ELR (cell line): ENCODE measurements at regions not wholly inside any gene's neighbourhood (a gene's known extent, or its start where the extent isn't known, plus 50 kb on each side); places are given as distances from the start of the nearest gene placed in this dataset.
"Not testable (repeated sequence)": the region's sequence is repeated elsewhere in the genome, so short reads cannot be mapped to it uniquely, and the experiment has no call there.

Experiments used
- DNase-seq: peaks from one replicate; pipeline ENCODE4 v3.0.0-alpha.2; 2015; ENCODE audit warnings: low read depth

DNA sequence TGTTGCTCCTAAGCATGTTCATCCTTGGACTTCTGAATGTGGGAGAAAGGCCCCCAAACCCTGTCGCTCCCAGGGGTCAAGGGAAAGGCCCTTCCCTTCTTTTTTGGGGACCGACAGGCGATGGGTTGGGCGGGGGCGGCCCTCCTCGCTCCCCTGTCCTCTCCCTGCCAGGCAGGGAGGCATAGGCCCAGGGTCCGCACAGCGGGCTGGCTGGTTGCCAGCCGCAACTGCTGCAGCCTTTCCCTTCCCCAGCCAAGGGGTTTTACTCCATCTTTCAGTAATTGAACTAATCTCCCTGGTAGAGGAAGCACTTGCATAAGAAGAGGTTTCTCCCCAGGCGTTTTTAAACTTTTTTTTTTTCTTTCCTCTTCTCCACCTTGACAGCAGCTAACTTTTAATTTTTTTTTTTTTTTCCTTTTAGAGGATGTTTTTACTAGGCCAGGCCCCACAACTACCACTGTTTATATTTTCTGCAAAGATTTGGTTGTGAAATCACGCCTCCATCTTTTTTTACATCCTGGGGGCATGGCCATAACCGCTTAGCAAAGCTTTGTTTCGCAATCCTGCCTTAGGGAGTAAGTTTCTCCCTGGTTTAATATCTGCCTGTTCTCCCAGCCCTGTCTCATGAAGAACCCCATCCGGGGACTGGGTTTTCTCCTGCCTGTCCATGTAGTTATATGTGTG, 216.9 kb upstream of the ZNF608 start:
- peak; percentile 76 for DNase-seq

DNA sequence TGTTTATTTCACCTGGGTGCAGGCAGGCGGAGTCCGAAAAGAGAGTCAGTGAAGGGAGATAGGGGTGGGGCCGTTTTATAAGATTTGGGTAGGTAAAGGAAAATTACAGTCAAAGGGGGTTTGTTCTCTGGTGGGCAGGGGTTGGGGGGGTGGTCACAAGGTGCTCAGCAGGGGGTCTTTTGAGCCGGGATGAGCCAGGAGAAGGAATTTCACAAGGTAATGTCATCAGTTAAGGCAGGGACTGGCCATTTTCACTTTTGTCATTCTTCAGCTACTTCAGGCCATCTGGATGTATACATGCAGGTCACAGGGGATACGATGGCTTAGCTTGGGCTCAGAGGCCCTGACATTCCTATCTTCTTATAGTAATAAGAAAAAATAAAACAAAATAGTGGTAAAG, 220.3 kb upstream of the ZNF608 start:
- DNase-seq, result not testable (repeated sequence)

DNA sequence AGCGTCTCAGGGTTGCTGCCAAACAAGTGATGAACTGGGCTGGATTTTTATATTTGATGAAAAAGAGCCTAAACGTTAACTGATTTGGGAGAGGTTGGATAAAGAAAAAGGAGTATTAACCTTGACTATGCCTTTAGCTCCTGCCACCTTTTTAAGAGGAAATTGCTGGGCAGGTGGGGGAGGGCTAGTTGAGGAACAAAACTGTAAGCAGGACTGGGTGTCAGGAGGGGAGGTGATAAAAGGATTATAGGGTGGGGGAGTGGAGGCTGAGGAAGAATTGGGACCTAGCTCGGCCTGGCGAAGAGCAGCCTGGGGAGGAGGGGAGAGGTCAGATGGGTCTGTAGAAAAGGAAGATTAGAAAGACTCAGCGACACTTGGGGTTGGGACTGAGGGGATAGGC, 223.9 kb upstream of the ZNF608 start:
- not testable (repeated sequence) for DNase-seq

DNA sequence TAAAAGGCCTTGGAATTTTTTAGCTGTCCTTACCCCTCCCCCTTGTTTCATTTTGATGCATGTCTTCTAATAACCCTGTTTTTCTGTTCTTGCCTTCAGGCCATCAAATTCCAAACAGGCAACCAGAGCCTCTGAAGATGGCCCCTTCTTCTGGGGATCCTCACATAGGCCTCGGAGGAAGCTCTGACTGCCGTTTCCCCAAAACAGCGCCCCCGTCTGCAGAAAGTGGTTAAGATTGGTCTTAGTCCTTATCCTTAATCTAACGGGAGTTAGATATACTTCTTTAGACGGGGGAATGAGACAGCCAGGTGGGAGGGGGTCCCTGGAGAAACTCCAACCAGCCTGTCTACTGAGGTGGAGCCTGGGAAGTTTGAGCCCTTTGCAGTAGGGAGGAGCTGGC, 226.3 kb upstream of the ZNF608 start:
- DNase-seq, result no peak

DNA sequence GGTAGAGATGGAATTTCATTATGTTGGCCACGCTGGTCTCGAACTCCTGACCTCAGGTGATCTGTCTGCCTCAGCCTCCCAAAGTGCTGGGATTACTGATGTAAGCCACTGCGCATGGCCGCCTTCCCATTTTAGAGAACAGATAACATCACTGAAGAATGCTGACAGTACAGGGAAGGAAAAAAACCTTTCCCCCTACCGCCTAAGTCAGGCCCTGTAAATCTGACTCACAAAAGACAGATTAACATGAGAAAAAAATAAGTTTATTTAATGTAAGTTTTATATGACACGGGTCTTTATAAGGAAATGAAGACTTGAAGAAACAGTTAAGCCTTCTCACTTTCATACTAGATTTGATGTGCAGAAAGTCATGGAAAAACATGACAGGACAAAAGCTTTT, 227.2 kb upstream of the ZNF608 start:
- no peak for DNase-seq

DNA sequence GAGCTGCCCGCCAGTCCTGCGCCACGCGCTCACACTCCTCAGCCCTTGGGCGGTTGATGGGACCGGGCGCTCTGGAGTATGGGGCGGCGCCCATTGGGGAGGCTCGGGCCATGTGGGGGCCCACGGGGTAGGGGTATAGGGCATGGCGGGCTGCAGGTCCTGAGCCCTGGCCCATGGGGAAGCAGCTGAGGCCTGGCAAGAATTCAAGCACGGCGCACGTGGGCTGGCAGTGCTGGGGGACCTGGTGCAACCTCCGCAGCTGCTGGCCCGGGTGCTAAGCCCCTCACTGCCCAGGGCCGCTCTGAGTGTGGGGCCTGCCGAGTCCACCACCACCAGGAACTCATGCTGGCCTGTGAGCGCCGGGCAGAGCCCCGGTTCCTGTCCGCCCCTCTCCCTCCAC, 229.6 kb upstream of the ZNF608 start:
- no peak for DNase-seq

DNA sequence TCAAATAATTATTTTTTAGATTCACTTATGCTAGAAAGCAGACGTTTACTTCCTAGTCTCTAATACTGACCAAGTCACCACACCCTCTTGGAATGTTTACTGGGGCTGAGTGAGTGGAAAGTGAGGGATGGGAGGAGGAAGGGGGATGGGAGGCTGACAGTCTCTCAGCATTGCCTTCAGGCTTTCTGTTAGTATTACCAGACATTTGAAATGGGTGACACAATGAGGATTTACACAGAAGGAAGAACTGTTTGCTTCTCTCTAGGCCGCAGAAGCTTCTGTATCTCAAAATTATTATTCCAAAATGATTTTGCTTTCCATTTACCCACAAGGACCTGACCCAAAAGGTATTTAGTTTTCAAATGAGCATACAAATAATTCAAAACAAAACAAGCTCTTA, 232.8 kb upstream of the ZNF608 start:
- no peak for DNase-seq

DNA sequence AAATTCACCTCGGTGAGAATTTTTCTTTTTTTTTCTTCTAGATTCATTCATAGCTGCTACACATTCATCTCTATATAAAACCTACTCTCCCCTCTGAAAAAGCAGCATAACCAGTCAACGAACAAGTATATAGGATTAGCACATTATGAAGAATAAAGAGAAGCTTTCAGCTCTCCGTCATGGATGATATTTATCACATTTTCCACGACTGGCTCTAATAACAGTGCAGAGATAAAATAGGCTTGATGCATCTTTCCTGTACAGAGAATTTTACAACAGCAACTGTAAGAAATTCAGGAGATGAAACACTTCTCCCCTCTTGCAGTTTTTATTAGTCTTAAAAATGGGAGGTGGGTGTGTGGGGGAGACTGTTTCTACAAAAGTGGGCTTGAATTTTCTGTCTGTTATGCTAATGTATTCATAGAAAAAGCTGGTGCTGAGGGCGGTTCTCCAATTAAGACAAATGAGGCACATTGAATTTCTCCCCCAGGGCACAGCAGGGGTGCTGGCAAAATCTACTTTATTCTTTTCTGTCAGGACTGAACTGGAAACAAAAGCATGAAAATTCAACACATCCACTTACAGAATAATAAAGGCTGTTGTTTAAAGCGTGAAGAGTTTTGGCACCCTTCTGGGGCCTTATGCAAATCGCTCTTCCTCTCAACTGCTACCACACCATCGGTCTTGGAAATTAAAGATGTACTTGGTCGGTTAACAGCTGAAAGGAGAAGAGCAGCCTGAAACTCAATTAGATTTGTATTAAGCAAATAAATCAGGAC, 233.9 kb upstream of the ZNF608 start:
- DNase-seq, result no peak

DNA sequence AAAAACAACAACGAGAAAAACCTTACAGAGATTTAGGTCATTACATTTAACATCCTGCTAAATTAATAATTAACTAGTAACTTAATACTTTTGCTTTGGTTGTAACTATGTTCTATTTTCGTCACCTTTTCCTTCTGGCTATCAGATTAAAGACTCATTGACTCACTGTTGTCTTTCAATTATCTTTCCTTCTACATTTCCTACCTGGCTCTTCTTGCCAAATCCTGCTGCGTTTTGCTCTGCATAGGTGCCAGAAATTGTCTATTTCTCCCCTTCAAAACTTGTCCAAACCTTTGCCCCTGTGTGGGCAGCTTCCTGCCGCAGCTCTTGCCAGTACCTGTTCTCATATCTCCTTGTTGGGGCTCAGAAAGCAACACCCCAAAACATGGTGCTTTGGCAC, 235.5 kb upstream of the ZNF608 start:
- DNase-seq, result no peak

DNA sequence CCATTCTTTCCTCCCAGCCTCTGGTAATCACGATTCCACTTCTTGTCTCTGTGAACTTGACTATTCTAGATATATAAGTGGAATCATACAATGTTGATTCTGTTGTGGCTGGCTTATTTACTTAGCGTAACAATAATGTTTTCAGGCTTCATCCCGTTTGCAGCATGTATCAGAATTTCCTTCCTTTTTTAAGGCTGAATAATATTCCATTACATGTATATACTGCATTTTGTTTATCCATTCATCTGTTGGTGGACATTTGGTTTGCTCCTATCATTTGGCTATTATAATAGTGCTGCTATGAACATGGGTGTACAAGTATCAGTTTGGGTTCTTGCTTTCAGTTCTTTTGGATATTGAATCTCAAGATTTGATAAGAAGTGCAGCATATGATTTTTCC, 239.7 kb upstream of the ZNF608 start:
- no peak for DNase-seq

DNA sequence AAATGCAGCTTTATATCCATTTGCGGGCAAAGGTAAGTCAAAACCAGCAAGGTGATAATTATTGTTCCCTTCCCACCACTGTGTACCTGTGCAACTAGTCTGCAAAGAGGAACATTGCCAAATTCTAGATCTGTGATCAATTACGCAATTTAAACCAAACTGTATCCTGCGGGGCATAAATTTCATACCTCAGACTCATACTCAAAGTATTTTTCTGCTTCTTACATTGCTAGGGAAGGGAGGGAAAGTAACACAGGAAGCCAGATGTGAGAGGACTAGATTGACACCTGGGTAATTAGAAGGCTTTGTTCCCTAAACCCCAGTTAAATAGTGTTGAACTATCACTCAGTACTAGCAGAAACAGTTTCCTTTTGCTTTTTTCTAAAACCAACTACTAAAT, 240.2 kb upstream of the ZNF608 start:
- no peak for DNase-seq

DNA sequence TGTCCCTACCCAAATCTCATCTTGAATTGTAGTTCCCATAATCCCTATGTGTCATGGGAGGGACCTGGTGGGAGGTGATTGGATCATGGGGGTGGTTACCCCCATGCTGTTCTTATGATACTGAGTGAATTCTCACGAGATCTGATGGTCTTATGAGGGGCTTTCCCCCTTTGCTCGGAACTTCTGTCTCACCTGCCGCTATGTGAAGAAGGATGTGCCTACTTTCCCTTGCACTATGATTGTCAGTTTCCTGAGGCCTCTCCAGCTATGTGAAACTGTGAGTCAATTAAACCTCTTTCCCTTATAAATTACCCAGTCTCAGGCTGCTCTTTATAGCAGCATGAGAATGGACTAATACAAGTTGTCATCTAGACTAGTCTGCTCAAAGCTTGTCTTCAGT, 241.3 kb upstream of the ZNF608 start:
- not testable (repeated sequence) for DNase-seq

DNA sequence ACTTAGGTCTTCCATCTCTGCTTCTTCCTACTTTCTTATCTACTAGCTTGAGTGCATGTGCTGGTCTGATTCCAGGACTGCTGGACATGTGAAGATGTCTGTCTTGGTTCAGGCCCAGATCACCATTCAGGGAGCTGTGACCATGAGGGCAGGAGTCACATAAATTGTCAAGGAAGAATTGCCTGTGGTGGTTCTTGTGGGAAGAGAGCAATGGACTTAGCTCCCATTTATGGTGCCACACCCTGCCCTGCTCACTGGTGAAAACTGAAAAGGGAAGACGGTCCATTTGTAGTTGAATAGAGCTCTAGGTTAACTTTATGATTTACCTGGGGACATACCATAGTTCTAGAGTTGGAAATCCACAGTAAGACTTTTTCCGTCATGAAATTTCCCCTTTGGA, 244.3 kb upstream of the ZNF608 start:
- DNase-seq, result no peak

DNA sequence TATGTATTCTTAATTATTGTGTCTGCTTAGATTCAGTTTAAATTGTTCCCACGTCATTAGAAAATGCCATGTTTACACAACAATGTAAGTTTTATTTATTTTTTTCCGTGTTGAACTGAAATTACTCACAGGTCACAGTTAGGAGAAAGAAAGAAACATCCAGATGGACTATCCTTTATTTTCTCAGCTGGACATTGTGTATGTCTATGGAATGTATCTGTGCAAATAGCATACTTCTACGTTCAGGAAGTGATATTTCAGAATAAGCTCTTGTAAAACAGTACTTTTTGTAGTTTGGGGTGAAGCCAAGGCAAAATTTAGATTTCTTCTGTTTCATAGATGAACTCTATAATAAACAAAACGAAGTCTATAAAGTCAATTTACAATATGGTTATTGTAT, 249.0 kb upstream of the ZNF608 start:
- no peak for DNase-seq

DNA sequence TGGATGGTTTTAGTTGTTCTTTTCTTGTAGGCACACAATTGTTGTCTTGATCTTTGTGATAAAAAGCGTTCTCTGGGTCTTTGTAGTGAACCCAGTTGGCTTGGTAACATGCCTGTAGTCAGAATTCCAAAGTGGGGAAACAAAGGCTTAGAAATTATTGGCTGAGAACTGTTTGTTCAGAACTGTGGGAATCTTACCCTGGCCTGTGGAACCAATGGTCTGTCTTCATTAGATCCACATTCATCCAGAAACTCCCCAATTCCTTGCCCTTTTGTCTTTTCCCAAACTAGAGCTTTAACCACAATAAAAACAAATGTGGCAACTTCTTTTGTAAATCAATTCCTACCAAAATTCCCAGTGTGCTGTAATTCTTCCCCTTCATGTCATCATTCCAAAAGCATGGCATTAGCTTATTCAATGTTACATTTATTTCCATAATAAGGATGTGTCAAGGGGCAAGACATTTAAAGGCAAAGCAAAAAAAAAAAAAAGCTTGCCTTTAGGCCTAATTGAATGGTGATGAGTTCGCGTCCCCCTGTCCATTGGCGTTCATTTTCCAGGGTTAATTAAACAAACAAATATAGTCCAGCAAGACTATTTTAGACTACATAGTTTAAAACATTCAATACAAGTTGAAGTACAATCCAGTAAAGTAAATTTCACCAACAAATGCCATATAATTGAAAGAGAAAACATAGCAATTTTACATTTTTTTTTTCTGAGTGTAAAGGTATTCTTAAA, 249.8 kb upstream of the ZNF608 start:
- DNase-seq, result no peak

DNA sequence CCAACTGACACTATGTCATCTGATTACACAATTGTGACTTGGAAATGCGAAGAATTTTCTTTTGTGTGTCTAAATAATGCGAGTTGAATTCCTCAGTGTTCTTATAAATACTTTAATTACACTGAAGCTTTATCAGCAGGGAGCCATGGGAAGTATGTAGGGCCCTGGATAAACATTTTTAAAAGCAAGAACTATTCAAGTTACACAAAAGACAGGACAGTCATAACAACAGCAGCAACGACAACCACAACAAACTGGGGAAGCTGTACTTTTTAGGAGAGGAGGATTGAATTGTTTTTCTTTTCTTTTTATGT, 250.3 kb upstream of the ZNF608 start:
- no peak for DNase-seq

DNA sequence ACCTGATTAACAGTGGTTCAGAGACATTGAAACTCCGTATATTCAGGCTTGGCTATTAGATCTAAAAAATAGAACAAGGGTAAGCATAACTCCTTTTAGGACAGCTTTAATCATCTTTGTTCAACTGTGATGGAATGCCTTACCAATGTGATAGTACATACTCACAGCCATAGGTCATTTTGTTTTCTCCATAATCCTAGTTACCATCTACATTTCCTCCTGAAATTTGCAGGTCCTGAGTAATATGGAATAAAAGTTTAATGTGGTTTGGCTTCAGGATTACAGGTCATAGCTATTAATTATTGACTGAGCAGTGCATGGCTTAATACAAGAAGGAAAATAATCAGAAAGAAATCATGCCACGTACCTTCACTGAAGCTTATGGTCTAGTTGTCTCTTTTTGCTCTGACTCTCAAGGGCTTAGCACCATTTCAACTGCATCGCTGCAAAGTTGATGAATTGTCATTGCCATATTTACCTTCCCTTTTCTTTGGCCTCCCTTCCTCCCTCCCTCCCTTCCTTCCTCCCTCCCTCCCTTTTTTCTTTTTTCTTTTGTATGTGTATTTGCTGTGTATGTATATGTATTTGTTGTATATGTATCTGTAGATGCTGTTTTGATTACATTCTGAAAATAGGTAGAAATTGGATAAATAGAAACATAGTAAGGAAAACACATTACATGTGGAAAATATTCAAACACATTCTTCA, 250.9 kb upstream of the ZNF608 start:
- no peak for DNase-seq

DNA sequence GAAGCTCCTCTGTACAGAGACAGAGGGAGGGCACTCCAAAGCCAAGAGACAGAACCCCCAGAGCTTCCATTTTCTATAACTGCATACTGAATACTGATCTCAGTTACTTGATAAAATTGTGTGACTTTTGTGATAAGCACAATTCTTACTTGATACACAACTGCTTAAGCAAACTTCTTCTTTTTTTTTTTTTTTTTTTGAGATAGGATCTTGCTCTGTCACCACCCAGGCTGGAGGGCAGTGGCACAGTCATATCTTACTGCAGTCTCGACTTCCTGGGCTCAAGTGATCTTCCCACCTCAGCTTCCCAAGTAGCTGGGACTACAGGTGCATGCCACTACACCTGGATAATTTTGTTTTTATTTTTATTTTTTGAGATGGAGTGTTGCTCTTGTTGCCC, 252.1 kb upstream of the ZNF608 start:
- no peak for DNase-seq

DNA sequence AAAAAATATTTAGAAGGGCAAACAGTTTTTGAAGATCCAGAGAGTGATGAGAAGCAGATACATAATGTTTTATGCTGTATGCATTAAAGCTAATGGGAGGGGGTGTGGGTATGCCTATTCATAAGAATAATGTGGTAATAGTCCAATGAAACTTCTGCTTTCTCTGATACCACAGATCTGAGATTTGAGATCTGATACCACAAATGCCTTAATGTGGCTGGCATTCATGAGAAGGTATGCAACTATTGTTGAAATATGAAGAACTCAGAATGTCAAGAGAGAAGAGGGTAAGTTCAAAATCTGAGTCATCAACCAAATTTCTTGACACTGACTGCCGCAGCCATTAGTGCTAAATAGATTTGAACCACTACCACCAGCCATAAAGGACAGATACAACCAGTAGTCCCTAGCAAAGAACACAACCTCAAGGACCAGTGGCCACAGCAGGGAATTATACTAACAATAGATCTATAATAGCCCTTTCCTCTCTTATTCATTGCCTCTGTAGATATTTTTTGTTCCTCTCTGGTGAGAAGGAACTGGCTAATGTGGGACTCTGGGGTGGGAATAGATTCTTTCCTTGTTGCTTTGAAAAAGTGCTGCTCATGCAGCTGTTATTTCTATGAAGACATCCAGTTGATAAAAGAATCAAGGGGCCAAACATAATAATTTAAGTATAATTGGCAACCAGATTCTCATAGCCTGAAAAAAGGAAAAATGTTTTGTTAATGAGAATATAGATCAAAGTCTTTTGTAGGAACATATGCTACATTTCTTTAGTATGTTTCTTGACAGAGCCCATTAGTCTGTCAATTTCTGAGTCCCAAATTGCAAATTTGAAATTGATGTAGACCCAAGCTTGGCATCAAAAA, 256.5 kb upstream of the ZNF608 start:
- DNase-seq, result no peak

DNA sequence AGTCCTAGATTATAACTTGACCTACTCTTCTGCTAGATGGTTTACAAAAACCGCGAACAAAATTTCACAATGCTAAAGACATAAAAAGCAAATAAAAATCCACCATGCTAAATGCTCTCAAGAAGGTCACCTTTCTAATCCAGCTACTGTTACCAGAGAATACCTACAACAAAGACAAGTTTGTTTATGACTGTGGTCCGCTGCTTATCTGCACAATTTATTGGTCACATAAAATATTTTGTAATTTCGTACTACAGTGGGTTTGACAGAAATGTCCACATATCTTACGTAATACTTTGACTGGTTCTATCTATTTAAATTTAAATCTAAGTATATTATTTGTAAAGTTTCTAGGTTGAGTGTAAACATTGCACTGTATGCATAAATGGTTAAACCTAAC, 257.6 kb upstream of the ZNF608 start:
- no peak for DNase-seq

DNA sequence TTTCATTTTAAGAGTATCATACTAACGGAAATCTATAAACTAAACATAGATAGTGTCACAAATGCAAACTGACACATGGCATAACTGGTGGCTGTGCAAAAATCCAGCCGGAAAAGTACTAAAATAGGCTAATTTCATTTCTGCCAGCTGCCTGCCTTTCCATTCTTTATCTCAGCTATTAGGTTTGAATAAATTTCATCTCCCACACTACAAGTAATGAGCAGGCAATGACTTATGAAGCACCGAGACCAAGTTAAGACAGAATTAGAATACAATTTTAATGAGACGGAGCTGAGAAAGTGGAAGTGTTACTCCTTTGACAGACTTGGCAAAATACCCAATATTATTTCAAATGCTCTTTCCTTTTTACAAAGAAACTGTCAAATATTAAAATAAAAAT, 258.8 kb upstream of the ZNF608 start:
- DNase-seq, result no peak
